Sigmoid colon (tissue), 4 donors: ENCODE measurements at regions not wholly inside any gene's neighbourhood (a gene's known extent, or its start where the extent isn't known, plus 50 kb on each side); places are given as distances from the start of the nearest gene placed in this dataset.

Experiments
- EP300 ChIP-seq, 4 donors: sonication (generic); formaldehyde crosslinking; IDR thresholded peaks; one replicate each; pipeline ENCODE4 v1.6.1; 2017; ENCODE audit warnings: antibody characterized with exemption in 4 of 4
- POLR2A ChIP-seq, 2 donors: fragments of 450-650 bp; IDR thresholded peaks; one replicate each; pipeline ENCODE4 v1.6.1; 2016; ENCODE audit warnings: antibody characterized with exemption in 2 of 2, mild to moderate bottlenecking in 2 of 2, moderate library complexity in 2 of 2
- POLR2AphosphoS5 ChIP-seq, 4 donors: sonication (generic); formaldehyde crosslinking; IDR thresholded peaks; one replicate each; pipeline ENCODE4 v1.6.1; 2017; ENCODE audit warnings: antibody characterized with exemption in 4 of 4
- TF ChIP-seq, protein P1 (sequence below), 4 experiments: fragments of 450-650 bp in 3 of 4; fragments of 200-600 bp in 1 of 4; IDR thresholded peaks; one replicate each; pipeline ENCODE4 v1.5.1; 2016 to 2019; ENCODE audit warnings: antibody characterized with exemption in 4 of 4, mild to moderate bottlenecking in 3 of 4, moderate library complexity in 2 of 4

DNA sequence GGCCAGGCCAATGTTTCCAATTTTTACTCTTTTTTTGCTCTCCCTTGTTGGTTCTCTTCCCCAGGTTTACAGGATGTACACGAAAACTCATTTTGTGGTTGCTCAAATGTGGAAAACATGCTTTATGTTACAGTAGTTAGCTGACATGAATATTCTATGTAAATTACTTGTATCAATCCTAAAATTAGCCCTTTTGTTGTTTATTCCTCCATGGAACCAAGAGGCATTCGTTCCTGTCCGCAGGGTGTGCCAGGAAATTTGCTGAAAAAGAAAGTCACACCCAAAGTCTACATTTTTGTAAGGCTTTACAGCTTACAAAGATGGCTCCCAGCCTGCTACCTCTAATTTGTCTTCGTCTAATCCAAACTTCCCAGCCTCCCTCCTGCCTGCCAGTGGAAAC, 652.3 kb downstream of the ETS1 start:
- TF ChIP-seq, protein P1, sequence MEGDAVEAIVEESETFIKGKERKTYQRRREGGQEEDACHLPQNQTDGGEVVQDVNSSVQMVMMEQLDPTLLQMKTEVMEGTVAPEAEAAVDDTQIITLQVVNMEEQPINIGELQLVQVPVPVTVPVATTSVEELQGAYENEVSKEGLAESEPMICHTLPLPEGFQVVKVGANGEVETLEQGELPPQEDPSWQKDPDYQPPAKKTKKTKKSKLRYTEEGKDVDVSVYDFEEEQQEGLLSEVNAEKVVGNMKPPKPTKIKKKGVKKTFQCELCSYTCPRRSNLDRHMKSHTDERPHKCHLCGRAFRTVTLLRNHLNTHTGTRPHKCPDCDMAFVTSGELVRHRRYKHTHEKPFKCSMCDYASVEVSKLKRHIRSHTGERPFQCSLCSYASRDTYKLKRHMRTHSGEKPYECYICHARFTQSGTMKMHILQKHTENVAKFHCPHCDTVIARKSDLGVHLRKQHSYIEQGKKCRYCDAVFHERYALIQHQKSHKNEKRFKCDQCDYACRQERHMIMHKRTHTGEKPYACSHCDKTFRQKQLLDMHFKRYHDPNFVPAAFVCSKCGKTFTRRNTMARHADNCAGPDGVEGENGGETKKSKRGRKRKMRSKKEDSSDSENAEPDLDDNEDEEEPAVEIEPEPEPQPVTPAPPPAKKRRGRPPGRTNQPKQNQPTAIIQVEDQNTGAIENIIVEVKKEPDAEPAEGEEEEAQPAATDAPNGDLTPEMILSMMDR (IDR thresholded peaks at IDR 0.05) = no peak
- TF ChIP-seq EP300 (IDR thresholded peaks at IDR 0.05) (no peak), POLR2A (IDR thresholded peaks at IDR 0.05) (no peak), POLR2AphosphoS5 (IDR thresholded peaks at IDR 0.05) (no peak)
